ENCODE measurements at regions not wholly inside any gene's neighbourhood (a gene's known extent, or its start where the extent isn't known, plus 50 kb on each side); places are given as distances from the start of the nearest gene placed in this dataset.

DNA sequence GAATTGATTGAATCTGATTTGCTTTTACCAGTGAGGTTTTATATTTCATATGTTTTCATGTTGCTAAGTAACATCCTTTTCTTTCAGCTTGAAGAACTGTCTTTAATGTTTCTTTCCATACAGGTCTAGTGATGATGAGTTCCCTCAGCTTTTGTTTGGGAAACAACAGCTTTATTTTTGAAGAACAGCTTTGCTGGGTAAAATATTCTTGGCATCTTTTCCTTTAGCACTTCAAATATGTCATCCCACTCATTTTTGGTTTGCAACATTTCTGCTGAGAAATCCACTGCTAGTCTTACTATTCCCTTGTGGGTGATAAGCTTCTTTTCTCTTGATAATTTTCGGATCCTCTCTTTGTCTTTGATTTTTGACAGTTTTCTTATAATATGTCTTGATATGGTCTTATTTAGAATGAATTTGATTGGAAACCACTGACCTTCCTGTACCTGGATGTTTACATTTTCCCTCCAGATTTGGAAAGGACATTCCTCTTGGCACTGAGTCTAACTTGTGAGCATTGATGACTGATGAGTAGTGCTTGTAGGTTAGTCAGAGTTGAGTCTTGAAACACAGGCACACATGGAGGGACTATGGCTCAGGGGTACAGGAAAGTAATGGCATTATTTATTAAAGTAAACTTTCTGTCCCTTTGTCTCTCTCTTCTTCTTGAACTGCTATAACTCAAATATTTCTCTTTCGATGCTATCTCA lies 220.3 kb downstream of the SPATA31D1 start:
- TF ChIP-seq, protein P1, sequence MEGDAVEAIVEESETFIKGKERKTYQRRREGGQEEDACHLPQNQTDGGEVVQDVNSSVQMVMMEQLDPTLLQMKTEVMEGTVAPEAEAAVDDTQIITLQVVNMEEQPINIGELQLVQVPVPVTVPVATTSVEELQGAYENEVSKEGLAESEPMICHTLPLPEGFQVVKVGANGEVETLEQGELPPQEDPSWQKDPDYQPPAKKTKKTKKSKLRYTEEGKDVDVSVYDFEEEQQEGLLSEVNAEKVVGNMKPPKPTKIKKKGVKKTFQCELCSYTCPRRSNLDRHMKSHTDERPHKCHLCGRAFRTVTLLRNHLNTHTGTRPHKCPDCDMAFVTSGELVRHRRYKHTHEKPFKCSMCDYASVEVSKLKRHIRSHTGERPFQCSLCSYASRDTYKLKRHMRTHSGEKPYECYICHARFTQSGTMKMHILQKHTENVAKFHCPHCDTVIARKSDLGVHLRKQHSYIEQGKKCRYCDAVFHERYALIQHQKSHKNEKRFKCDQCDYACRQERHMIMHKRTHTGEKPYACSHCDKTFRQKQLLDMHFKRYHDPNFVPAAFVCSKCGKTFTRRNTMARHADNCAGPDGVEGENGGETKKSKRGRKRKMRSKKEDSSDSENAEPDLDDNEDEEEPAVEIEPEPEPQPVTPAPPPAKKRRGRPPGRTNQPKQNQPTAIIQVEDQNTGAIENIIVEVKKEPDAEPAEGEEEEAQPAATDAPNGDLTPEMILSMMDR (IDR thresholded peaks at IDR 0.05): no peak
- DNase-seq: no peak
- Mint-ChIP-seq H3K4me3 (no peak overlapping the region), H3K9me3 (no peaks in the 10 kb centered on the region), H3K36me3 (ENCODE audit: low read depth) (no peaks in the 10 kb centered on the region), H3K27ac (no peak overlapping the region), H3K27me3 (ENCODE audit: insufficient read depth) (peaks cover 2% of the 10 kb centered on the region; the same call in 1 of the 2 replicates), H3K4me1 (ENCODE audit: low read depth) (peaks cover 26% of the 10 kb centered on the region)

DNA sequence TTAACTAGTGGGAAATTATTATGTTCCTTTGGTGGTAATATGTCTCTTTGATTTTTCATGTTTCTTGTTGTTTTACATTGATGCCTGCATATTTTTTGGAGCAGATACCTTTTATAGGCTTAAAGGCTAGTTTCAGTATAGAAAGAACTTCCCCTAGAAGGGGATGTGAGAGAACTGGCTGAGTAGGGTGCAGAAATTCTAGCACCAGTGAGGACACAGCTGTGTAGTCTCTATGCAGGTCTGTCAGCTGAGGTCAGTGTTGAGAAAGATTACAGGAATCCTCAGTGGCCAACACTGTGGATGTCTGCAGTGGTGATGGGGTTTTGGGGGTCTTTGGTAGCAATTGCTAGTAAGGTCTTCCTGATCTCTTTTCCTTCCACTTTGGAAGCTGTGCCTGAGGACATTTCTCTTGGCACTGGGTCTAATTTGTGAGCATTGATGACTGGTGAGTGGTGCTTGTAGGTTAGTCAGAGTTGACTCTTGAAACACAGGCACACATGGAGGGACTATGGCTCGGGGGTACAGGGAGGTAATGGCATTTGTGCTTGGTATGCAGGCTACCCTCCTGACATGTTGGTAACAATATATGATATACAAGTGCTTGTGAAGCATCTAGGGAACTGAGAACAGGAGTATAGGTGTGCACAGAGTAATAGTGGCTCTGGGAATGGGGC lies 221.4 kb downstream of the SPATA31D1 start:
- Mint-ChIP-seq H3K27ac (no peak overlapping the region), H3K27me3 (ENCODE audit: insufficient read depth) (peaks cover 2% of the 10 kb centered on the region; the same call in 1 of the 2 replicates), H3K4me3 (no peak overlapping the region), H3K4me1 (ENCODE audit: low read depth) (peaks cover 26% of the 10 kb centered on the region), H3K36me3 (ENCODE audit: low read depth) (no peaks in the 10 kb centered on the region), H3K9me3 (no peaks in the 10 kb centered on the region)
- DNase-seq: no peak
- TF ChIP-seq, protein P1 (IDR thresholded peaks at IDR 0.05): no peak

DNA sequence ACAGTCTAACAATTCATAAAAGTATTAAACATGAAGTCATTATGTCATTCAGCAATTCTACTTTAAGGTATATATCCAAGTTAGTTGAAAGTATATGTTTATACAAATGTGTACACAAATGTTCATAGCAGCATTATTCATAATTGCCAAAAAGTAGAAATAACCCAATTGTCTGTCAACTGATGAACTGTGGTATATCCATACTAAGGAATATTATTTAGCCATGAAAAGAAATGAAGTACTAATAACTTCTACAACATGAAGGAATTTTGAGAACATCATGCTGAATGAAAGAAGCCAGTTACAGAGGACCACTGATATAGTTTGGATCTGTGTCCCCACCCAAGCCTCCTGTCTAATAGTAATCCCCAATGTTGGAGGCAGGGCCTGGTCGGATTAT lies 224.3 kb downstream of the SPATA31D1 start:
- no peaks in the 10 kb centered on the region for H3K36me3 Mint-ChIP-seq (ENCODE audit: low read depth)
- H3K27me3 Mint-ChIP-seq (ENCODE audit: insufficient read depth): peaks cover 12% of the 10 kb centered on the region
- H3K9me3 Mint-ChIP-seq: peaks cover 3% of the 10 kb centered on the region; the same call in 1 of the 2 replicates
- no peak overlapping the region for H3K27ac Mint-ChIP-seq
- no peak for DNase-seq
- peaks cover 17% of the 10 kb centered on the region for H3K4me1 Mint-ChIP-seq (ENCODE audit: low read depth)
- TF ChIP-seq, protein P1 (IDR thresholded peaks at IDR 0.05): no peak
- H3K4me3 Mint-ChIP-seq: no peak overlapping the region

DNA sequence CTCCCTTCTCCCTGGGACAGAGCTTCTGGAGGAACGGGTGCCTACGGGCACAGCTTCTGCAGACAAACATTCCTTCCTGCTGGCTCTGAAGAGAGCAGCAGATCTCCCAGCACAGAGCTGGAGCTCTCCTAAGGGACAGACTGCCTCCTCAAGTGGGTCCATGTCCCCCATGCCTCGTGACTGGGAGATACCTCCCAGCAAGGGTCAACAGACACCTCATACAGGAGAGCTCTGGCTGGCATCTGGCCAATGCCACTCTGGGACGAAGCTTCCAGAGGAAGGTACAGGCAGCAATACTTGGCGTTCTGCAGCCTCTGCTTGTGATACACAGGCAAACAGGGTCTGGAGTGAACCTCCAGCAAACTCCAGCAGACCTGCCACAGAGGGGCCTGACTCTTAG lies 227.9 kb downstream of the SPATA31D1 start:
- H3K27me3 Mint-ChIP-seq (ENCODE audit: insufficient read depth): peaks cover 12% of the 10 kb centered on the region
- TF ChIP-seq, protein P1 (IDR thresholded peaks at IDR 0.05): no peak
- no peak overlapping the region for H3K4me3 Mint-ChIP-seq
- no peak overlapping the region for H3K27ac Mint-ChIP-seq
- no peak for DNase-seq
- H3K9me3 Mint-ChIP-seq: peaks cover 3% of the 10 kb centered on the region; the same call in 1 of the 2 replicates
- no peaks in the 10 kb centered on the region for H3K36me3 Mint-ChIP-seq (ENCODE audit: low read depth)
- no peaks in the 10 kb centered on the region for H3K4me1 Mint-ChIP-seq (ENCODE audit: low read depth)

DNA sequence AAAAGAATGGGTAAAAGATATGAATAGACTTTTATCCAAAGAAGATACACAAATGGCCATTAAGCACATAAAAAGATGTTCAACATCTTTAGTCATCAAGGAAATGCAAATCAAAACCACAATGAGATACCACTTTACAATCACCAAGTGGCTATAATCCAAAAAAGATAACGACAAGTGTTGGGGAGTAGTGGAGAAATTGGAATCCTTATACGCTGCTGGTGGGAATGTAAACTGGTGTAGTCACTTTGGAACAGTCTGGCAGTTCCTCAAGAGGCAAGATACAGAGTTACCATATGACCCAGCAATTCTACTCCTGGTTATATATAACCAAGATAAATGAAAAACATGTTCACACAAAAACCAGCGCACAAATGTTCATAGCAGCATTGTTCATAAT lies 234.9 kb downstream of the SPATA31D1 start:
- no peaks in the 10 kb centered on the region for H3K36me3 Mint-ChIP-seq (ENCODE audit: low read depth)
- TF ChIP-seq, protein P1 (IDR thresholded peaks at IDR 0.05): no peak
- H3K27ac Mint-ChIP-seq: no peak overlapping the region
- H3K9me3 Mint-ChIP-seq: no peaks in the 10 kb centered on the region
- peaks cover 3% of the 10 kb centered on the region for H3K27me3 Mint-ChIP-seq (ENCODE audit: insufficient read depth)
- H3K4me1 Mint-ChIP-seq (ENCODE audit: low read depth): peaks cover 9% of the 10 kb centered on the region
- peak; percentile 17 for DNase-seq
- no peak overlapping the region for H3K4me3 Mint-ChIP-seq
